ENCODE measurements at regions not wholly inside any gene's neighbourhood (a gene's known extent, or its start where the extent isn't known, plus 50 kb on each side); places are given as distances from the start of the nearest gene placed in this dataset.

- TF ChIP-seq PAX5 (IDR thresholded peaks at IDR 0.05; ENCODE audit: insufficient read depth, low read length, severe bottlenecking): no peak
- TF ChIP-seq POLR2A (IDR thresholded peaks at IDR 0.05; ENCODE audit: low read depth, low read length): no peak
- TF ChIP-seq TAF1 (IDR thresholded peaks at IDR 0.05; ENCODE audit: low read depth, low read length): no peak
- no peak for TF ChIP-seq POLR2AphosphoS5 (IDR thresholded peaks at IDR 0.05; ENCODE audit: low read depth, low read length)
Measured at GRCh38 chr10:5272065-5272803, 75.6 kb downstream of the AKR1C4 start.
